GM23338 (cell line): ENCODE measurements at regions not wholly inside any gene's neighbourhood (a gene's known extent, or its start where the extent isn't known, plus 50 kb on each side); places are given as distances from the start of the nearest gene placed in this dataset.

Experiments used
- CREB1 ChIP-seq: fragments of 250-450 bp; sonication (Bioruptor Pico); IDR thresholded peaks from 2 replicates; pipeline ENCODE4 v1.5.0; 2020; ENCODE audit warnings: low read depth, mild to moderate bottlenecking, moderate library complexity
- EZH2 ChIP-seq: fragments of 200-600 bp; sonication (generic); IDR thresholded peaks from one replicate; pipeline ENCODE4 v1.8.0; 2017; ENCODE audit warnings: antibody characterized with exemption, mild to moderate bottlenecking, low read depth; ENCODE audit not compliant: unreplicated experiment
- EZH2phosphoT487 ChIP-seq: fragments of 200-600 bp; sonication (generic); IDR thresholded peaks from one replicate; pipeline ENCODE4 v1.8.1; 2018; ENCODE audit warnings: antibody characterized with exemption; ENCODE audit not compliant: unreplicated experiment
- JUNB ChIP-seq: IDR thresholded peaks from one replicate; pipeline ENCODE4 v1.6.1; 2016; ENCODE audit warnings: antibody characterized with exemption; ENCODE audit not compliant: unreplicated experiment
- NANOG ChIP-seq: IDR thresholded peaks from 2 replicates; pipeline ENCODE4 v1.6.1; 2016; ENCODE audit warnings: antibody characterized with exemption, borderline replicate concordance
- POLR2AphosphoS5 ChIP-seq: IDR thresholded peaks from 2 replicates; pipeline ENCODE4 v1.6.1; 2016; ENCODE audit warnings: antibody characterized with exemption, low read depth
- TF ChIP-seq, protein P1 (sequence below), 2 experiments: fragments of 200-600 bp in 1 of 2; sonication (generic) in 1 of 2; conservative IDR thresholded peaks; 2 replicates each; pipeline versions ENCODE4 v1.5.1 to v1.6.1; 2016 to 2017; ENCODE audit warnings: antibody characterized with exemption in 2 of 2, low read depth in 2 of 2, mild to moderate bottlenecking in 2 of 2, moderate library complexity in 1 of 2
- TF ChIP-seq, protein P2 (sequence below): IDR thresholded peaks from 2 replicates; pipeline ENCODE4 v1.6.1; 2016; ENCODE audit warnings: antibody characterized with exemption
- TF ChIP-seq, protein P3 (sequence below): IDR thresholded peaks from one replicate; pipeline ENCODE4 v1.6.1; 2018; ENCODE audit warnings: antibody characterized with exemption; ENCODE audit not compliant: unreplicated experiment

DNA sequence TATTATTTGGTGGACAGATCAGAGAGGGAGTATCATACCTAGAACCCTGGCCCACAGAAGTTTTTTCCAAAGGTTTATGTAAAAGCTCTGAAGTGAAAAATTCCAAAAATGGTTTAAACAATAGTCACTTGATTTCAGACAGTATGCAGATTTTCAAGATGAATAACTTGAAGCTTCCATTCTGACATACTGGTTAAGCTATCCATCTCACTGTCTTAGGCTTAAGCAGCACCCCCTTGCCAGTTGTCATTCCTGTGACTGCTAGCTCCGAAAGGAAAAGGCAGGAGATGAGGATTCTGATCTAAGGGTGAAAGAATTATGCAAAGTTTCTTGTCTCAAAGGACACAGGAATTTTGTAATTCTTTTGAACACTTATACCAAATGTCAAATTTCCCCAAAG is 337.5 kb upstream of the THBS1 start:
- TF ChIP-seq POLR2AphosphoS5 (no peak), NANOG (no peak), EZH2phosphoT487 (no peak), EZH2 (no peak), CREB1 (CRISPR knock-in tag) (no peak), JUNB (no peak)
- TF ChIP-seq, protein P1, sequence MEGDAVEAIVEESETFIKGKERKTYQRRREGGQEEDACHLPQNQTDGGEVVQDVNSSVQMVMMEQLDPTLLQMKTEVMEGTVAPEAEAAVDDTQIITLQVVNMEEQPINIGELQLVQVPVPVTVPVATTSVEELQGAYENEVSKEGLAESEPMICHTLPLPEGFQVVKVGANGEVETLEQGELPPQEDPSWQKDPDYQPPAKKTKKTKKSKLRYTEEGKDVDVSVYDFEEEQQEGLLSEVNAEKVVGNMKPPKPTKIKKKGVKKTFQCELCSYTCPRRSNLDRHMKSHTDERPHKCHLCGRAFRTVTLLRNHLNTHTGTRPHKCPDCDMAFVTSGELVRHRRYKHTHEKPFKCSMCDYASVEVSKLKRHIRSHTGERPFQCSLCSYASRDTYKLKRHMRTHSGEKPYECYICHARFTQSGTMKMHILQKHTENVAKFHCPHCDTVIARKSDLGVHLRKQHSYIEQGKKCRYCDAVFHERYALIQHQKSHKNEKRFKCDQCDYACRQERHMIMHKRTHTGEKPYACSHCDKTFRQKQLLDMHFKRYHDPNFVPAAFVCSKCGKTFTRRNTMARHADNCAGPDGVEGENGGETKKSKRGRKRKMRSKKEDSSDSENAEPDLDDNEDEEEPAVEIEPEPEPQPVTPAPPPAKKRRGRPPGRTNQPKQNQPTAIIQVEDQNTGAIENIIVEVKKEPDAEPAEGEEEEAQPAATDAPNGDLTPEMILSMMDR (conservative IDR thresholded peaks at IDR 0.05; ENCODE audit: low read depth in 2 of 2): no peak
- TF ChIP-seq, protein P2, sequence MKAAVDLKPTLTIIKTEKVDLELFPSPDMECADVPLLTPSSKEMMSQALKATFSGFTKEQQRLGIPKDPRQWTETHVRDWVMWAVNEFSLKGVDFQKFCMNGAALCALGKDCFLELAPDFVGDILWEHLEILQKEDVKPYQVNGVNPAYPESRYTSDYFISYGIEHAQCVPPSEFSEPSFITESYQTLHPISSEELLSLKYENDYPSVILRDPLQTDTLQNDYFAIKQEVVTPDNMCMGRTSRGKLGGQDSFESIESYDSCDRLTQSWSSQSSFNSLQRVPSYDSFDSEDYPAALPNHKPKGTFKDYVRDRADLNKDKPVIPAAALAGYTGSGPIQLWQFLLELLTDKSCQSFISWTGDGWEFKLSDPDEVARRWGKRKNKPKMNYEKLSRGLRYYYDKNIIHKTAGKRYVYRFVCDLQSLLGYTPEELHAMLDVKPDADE: no peak
- TF ChIP-seq, protein P3, sequence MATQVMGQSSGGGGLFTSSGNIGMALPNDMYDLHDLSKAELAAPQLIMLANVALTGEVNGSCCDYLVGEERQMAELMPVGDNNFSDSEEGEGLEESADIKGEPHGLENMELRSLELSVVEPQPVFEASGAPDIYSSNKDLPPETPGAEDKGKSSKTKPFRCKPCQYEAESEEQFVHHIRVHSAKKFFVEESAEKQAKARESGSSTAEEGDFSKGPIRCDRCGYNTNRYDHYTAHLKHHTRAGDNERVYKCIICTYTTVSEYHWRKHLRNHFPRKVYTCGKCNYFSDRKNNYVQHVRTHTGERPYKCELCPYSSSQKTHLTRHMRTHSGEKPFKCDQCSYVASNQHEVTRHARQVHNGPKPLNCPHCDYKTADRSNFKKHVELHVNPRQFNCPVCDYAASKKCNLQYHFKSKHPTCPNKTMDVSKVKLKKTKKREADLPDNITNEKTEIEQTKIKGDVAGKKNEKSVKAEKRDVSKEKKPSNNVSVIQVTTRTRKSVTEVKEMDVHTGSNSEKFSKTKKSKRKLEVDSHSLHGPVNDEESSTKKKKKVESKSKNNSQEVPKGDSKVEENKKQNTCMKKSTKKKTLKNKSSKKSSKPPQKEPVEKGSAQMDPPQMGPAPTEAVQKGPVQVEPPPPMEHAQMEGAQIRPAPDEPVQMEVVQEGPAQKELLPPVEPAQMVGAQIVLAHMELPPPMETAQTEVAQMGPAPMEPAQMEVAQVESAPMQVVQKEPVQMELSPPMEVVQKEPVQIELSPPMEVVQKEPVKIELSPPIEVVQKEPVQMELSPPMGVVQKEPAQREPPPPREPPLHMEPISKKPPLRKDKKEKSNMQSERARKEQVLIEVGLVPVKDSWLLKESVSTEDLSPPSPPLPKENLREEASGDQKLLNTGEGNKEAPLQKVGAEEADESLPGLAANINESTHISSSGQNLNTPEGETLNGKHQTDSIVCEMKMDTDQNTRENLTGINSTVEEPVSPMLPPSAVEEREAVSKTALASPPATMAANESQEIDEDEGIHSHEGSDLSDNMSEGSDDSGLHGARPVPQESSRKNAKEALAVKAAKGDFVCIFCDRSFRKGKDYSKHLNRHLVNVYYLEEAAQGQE: no peak
